RWPE1 (cell line): ENCODE measurements at regions not wholly inside any gene's neighbourhood (a gene's known extent, or its start where the extent isn't known, plus 50 kb on each side); places are given as distances from the start of the nearest gene placed in this dataset.
A peak's percentile ranks its signal among the peaks of the same experiment; 100 is the strongest.

Experiments used
- CTCF ChIA-PET: fragments of 350-600 bp; sonication (Branson Sonifier 250); formaldehyde crosslinking; extraction: SDS; loops from one replicate; lab custom pipeline; 2021; lab: Yijun Ruan, JAX
- POLR2A ChIA-PET: fragments of 400-600 bp; formaldehyde crosslinking; extraction: SDS; loops from one replicate; lab custom pipeline; 2020; ENCODE audit warnings: antibody characterized with exemption; ENCODE audit not compliant: low non-redundant PET; lab: Yijun Ruan, JAX
- DNase-seq: peaks from one replicate; pipeline ENCODE4 v3.0.0; 2012; ENCODE audit warnings: low spot score
- H3K27ac ChIP-seq: fragments of 450-650 bp; 2 replicates; pipeline ENCODE4 v1.5.1; 2017
- TF ChIP-seq, protein P1 (sequence below): fragments of 450-650 bp; conservative IDR thresholded peaks from 2 replicates; pipeline ENCODE4 v1.5.1; 2017; ENCODE audit warnings: low read depth, mild to moderate bottlenecking

DNA sequence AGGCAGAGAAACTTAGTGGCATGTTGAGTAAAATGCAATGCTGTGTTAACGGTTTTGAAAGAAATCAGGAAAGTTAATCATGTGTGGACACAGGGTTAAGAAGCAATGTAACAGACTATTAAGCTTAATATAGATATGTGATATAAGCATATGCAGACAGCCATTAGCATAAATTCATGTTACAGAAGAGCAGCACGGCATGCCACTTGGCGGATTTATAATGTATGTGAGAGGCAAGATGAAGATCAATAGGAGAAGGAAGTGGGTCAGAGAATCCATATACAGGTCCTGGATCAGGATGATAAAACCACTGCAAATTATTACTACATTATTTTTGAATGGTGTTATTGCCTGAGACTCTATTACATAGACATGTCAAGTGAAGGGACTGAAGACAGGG lies 694.3 kb downstream of the MCTP2 start:
- TF ChIP-seq, protein P1, sequence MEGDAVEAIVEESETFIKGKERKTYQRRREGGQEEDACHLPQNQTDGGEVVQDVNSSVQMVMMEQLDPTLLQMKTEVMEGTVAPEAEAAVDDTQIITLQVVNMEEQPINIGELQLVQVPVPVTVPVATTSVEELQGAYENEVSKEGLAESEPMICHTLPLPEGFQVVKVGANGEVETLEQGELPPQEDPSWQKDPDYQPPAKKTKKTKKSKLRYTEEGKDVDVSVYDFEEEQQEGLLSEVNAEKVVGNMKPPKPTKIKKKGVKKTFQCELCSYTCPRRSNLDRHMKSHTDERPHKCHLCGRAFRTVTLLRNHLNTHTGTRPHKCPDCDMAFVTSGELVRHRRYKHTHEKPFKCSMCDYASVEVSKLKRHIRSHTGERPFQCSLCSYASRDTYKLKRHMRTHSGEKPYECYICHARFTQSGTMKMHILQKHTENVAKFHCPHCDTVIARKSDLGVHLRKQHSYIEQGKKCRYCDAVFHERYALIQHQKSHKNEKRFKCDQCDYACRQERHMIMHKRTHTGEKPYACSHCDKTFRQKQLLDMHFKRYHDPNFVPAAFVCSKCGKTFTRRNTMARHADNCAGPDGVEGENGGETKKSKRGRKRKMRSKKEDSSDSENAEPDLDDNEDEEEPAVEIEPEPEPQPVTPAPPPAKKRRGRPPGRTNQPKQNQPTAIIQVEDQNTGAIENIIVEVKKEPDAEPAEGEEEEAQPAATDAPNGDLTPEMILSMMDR, result no peak
- CTCF ChIA-PET, result no interaction called here
- DNase-seq, result no peak
- POLR2A ChIA-PET, result no interaction called here
- no peak overlapping the region for H3K27ac ChIP-seq

DNA sequence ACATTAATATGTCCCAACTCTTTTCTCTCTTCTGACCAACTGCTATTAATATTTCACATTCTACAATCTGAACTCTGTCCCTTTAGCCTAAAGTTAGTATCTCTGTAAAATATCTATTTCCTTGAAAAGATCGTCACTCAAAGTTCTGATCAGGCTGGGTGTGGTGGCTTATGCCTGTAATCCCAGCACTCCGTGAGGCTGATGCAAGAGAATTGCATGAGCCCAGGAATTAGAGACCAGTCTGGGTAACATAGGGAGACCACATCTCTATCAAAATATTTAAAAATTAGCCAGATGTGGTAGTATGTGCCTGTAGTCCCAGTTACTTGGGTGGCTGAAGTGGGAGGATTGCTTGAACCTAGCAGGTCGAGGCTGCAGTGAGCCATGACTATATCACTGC lies 695.6 kb downstream of the MCTP2 start:
- no peak for DNase-seq
- H3K27ac ChIP-seq, result no peak overlapping the region
- TF ChIP-seq, protein P1, result no peak
- CTCF ChIA-PET, result no interaction called here
- POLR2A ChIA-PET, result no interaction called here

DNA sequence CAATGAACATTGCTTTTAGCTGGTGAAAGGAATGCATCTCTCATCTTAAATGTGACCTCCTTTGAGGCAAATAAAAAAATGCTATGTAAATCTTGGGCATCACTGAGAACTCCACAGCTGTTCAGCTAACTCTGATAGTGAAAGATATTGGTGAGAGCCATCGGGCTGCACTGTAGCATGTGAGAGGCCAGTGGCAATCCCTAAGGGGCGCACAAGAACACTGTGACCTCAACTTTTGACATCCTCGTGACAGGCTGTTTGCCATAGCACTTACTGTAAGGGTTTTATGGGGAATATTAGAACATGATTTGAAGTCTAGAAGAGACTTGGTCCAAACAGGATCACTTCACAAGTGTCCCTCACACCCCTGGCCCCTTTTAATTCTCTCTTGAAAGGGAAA lies 697.9 kb downstream of the MCTP2 start:
- no peak overlapping the region for H3K27ac ChIP-seq
- ChIA-PET POLR2A (no interaction called here), CTCF (no interaction called here)
- DNase-seq, result no peak
- TF ChIP-seq, protein P1, result no peak

DNA sequence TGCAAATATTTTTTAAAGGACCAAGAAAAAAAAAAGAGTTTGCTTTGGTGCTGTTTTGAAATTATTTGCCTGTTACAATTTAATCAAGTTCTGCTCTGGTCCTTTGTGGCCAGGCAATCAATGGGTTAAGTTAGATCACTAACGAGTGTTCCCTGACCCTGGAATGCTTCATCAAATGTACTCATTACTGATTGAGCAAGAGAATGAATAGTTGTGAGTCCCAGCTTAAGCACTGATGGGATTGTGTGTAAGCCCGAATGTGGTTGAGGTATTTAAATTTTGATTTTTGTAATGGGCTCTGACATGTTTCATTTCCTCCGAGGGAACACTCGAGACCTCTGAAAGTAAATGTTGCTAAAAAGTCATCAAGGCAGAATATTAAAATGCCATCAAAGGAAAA lies 699.1 kb downstream of the MCTP2 start:
- TF ChIP-seq, protein P1, result no peak
- POLR2A ChIA-PET, result no interaction called here
- CTCF ChIA-PET, result no interaction called here
- no peak overlapping the region for H3K27ac ChIP-seq
- peak; percentile 5 for DNase-seq

DNA sequence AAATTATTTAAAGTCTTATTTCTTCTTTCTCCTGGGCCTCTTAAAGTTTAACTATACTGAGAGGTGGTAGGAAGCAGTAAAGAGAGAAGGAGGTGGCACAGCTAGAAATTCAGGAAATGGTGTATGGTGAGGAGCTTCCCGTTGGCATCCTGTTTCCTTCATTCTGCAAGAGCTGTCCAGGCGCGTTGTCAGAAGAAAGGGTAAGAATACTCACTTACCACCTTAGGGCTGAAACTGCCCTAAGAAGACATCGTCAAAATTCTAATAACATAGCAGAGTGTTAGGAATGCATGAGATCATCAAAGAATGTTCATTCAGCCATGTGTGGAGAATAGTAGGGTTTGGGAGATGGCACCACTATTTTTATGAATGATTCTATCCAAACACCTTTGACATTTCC lies 699.6 kb downstream of the MCTP2 start:
- POLR2A ChIA-PET, result no interaction called here
- CTCF ChIA-PET, result no interaction called here
- peak; percentile 7 for DNase-seq
- TF ChIP-seq, protein P1, result no peak
- H3K27ac ChIP-seq, result no peak overlapping the region

DNA sequence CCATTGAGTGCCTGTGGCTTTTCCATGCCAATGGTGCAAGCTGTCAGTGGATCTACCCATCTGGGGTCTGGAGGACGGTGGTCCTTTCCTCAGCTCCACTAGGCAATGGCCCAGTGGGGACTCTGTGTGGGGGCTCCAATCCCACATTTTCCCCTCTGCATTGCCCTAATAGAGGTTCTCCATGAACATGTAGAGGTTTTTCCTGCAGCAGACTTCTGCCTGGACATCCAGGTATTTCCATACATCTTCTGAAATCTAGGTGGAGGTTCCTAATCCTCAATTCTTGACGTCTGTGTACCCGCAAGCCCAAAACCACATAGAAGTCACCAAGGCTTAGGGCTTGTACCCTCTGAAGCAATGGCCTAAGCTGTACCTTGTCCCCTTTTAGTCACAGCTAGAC lies 703.1 kb downstream of the MCTP2 start:
- no peak overlapping the region for H3K27ac ChIP-seq
- ChIA-PET CTCF (interaction anchor here (0.6 kb wide), 1 partner anchor 714 kb away, joined by 3 read pairs; no protein-coding TSS in a partner anchor), POLR2A (no interaction called here)
- DNase-seq, result no peak
- TF ChIP-seq, protein P1, result no peak

DNA sequence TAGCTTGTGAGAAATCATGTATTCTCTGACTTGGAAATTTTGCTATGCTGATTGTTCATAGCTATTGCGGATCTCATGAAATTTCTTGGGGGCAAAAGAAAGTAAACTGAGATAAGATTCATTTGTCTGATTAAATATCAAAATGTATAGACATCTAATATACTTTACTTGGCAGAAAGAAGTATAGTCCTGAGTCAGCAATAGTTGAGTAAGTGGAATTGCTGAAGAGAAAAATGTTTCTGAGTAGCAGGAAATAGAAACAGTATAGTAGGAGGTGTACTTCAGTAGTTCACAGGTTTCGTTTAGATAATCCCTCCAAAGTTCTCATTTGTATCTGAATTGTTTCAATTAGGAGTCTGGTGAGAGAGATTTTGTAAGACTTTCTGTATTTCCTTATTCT lies 705.9 kb downstream of the MCTP2 start:
- CTCF ChIA-PET, result no interaction called here
- DNase-seq, result no peak
- TF ChIP-seq, protein P1, result no peak
- H3K27ac ChIP-seq, result no peak overlapping the region
- POLR2A ChIA-PET, result no interaction called here
